ENCODE measurements at regions not wholly inside any gene's neighbourhood (a gene's known extent, or its start where the extent isn't known, plus 50 kb on each side); places are given as distances from the start of the nearest gene placed in this dataset.

DNA sequence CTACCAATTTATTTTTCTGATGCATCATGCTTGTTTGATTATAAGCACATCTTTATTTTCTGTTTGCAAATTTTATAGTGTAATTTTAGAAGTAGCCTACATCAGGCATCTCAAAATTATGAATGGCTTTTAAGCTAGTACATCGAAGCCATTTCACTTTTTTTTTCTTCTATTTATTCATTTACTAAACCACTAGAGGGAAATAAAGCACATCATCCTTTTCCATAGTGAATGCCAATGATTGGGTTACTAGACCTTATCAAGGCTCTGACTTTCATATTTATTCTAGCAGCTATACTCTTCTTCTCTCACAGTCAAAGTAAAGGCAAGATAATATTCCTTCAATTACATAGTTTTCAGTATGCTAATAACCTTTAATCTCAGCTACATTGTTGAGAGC, 736.4 kb upstream of the LRFN5 start:
- peak; percentile 6 for DNase-seq

DNA sequence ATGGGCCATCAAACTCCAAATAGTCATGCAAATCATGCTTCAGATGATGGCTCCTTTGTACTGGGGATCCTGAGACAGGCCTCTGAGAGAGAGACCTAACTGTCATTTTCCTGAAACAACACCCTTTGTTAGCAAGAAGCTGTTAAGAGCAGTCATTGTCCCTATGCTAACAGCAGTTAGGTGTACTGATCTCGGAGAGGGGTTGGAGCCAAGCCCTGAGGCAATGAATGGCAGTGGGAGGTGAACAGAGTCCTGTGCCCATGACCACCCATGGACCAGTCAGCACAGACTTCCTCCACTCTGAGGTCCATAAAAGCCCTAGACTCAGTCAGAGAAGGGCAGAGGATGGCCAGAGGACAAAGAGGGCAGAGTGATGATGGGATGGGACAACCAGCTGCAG, 747.6 kb upstream of the LRFN5 start:
- DNase-seq: no peak

DNA sequence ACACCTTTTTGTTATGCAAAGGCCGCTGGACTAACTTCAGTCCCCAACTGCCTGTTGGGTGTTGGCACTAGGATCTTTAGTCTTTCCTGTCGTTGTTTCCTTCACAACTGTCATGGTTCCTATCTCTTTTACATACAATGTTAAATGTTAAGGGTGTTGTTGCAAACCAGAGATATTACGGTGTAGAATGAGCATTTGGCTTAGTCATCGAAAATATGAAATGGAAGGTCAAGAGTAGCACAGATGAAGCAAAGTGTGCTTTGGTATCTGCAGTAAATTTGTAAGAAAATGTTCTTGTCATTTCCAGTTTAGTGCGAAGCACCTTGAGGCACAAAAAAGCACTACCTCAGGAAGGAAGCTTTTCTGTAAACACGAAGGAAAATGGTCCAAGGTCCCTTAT, 751.3 kb upstream of the LRFN5 start:
- no peak for DNase-seq

DNA sequence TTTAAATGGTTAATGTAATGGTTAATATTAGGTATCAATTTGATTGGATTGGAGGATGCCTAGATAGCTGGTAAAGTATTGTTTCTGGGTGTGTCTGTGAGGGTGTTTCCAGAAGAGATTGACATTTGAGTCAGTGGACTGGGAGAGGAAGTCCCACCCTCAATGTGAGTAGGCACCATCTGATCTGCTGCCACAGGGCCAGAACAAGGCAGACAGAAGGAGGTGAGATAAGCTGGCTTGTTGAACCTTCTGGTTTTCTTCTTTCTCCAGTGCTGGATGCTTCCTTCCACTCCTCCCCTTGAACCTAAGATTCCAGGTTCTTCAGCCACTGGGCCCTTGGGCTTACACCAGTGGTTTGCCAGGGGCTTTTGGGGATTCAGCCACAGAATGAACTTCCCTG, 756.5 kb upstream of the LRFN5 start:
- DNase-seq: no peak

DNA sequence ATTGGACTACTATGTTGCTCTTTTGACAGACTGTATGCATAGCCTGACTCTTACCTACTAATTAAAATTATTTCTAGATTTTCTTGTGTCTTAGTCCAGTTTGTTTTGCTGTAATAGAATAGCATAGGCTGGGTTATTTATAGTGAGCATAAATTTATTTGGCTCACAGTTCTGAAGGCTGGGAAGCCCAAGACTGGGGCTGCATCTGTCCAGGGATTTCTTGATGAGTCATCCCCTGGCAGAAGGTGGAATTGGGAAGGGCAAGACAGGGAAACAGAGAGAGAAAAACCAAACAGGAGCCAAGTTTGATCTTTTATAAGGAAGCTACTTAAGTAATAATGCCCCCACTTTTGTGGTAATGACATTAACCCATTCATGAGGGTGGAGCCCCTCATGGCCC, 759.2 kb upstream of the LRFN5 start:
- DNase-seq: no peak

DNA sequence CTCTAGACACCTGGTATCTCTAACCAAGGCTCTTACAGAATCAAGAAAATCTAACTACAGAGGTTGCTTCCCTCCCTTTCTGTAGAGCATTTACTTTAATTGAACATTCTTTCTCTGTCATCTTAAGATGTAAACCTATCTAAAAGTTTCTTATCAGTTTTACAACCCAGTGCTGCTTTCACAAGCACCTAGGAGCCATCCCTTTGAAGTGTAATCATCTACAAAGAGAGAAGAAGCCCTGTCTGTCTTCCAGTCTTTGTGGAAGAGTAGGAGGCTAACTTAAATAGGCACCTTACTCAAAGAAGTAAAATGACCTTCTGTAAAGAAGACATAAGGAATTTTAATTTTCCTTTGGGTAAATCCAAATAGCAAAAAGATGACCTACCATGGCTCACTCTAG, 763.9 kb upstream of the LRFN5 start:
- DNase-seq: no peak

DNA sequence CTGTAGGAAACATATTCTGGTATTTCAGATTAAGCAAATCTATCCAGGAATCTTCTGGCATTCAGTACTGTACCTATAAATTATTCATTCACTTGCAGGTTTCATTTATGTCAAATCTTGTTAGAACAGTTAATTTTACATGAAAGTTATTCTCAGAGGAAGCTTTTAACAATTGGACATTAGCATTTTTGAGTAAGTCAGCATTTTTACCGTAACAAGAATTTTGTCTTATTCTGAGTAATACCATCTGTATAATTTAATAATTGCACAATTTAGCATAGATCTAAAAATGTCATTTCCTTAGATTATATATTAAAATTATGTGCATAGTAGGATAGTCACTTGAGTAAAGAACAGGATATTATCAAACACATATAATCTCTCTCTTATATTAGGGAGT, 764.8 kb upstream of the LRFN5 start:
- DNase-seq: no peak

DNA sequence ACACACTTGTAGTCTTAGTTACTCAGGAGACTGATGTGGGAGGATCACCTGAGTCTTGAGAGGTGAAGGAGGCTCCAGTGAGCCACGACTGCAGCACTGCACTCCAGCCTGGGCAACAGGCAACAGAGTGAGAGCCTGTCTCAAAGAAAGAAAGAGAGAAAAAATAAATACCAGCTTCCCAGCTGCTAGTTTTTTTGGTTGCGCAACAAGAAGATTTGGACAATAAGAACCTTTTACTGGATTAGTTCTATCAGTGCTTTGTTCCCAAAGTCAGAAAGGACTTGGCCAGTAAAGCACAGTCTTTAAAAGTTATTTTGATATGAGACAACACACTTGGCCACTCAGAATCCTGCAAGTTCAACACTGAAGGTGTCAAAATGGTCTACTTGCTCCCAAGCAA, 768.1 kb upstream of the LRFN5 start:
- DNase-seq: no peak

DNA sequence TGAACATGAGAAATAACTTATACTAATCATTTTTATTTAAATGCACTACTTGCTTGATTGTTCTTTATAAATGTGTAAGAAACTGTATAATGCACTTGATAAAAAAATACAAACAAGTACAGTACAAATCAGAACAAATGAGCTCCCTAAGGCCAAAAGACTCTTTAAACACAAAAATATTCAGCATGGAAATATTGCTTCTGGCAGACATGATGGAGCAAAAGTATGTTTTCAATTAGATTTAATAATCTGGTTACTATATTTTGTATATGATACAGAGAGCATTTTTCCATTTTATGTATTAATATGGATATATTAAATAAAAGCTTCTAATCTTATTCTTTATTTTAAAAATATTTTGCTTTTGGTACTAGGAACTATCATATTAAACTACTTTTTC, 800.2 kb upstream of the LRFN5 start:
- DNase-seq: no peak

DNA sequence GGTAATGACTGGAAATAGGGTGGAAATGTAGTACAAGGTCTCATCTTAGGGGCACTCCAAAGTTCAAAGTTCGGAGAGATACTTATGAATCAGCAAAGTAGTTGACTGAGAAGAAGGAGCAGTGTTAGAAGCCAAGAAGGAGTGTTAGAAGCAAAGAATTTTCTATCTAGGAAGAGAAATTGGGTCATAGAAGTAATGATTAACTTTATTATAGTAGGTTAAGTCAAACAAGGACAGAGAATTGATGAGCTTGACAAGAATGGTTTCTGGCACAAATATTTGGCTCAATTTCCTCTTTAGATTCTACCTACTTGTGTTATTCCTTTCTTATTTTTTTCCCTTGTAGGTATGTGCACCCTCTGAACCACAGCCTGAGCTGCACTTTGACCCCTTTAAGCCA, 810.5 kb upstream of the LRFN5 start:
- DNase-seq: no peak

DNA sequence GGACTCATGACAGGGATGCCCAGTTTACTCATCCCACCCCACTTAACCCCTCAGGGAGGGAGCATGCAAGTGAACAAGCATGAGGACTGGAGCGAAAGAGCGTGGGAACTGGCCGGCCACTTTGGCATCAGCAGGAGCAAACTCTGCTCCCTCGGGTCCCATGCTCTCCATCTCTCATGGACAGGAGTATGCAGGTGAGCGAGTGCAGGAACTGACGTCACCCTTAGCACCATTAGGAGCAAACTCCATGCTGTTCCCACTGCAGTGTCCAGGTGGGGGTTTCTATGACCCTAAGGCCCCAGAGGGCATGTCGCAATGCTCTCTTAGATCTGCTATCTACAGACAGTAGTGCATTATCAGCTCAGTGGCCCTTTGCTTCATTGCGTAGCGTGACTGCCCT, 821.8 kb upstream of the LRFN5 start:
- no peak for DNase-seq

DNA sequence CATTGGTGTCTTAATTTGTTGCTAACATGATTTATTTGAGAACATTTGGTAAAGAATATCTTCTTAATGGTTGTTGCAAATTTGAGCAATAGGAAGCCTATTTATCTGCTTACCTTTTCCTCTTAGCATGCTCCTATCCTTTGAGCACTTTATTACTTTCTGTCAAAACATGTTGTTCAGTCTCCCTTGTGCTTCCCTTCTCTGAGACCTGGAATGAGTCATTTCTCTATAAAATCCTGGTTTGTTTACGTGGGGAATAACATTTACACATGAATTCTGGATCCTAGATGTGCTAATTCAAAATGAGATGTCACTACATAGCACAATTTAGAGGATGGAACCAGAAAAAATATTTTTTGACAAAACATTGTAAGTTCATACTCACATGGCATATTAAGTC, 844.0 kb upstream of the LRFN5 start:
- DNase-seq: no peak

DNA sequence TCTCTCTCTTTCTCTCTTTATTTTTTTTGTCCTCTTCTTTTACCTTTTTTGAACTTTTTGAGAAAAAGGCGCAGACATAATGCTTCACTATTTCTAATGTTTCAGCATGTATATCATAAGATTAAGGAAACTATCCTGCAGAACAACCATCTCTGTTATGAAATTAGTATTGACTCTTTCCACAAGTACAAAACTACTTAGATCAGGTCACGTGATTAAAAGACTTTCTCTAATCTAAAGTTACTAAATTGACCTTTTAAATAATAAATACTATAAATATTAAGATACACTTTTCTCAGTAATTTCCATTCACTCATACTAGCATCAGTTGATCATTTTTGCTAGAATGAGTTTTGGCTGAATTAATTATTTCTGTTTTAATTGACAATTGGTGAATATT, 844.5 kb upstream of the LRFN5 start:
- DNase-seq: no peak

DNA sequence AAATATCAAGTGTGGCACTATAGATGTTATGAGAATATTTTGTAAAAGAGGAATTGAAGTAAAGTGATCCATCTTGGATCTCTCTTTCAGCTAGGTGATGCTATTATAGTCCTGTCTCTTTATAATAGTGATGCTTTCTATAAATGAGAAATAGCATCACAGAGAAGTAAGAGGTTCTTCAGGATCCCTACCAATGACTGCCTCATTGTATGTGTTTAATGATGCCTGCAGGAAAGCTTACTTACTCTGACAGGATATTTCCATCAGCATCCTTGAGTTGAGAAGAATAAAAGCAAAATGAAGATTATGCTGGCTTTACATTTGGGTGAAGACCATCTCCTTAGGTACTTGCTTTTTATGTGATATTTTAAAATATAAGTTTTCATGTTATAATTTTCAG, 846.0 kb upstream of the LRFN5 start:
- no peak for DNase-seq

DNA sequence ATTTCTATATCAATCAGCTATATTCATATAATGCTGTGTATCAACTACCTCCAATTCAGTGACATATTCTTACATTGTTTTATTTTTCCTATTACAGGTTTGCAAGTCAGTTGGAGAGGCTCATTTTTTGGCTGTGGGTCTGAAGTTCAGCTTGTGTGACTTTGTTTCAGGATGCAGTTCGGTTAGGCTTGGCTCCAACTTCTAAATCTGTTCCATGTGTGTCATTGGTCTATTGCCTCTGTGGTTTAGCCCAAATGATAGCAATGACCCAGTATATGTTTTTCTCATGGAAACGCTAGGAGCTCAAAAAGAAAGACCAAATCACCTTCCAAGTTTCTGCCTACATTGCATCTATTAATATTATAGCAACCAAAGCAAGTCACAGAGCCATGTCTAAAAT, 848.6 kb upstream of the LRFN5 start:
- no peak for DNase-seq

DNA sequence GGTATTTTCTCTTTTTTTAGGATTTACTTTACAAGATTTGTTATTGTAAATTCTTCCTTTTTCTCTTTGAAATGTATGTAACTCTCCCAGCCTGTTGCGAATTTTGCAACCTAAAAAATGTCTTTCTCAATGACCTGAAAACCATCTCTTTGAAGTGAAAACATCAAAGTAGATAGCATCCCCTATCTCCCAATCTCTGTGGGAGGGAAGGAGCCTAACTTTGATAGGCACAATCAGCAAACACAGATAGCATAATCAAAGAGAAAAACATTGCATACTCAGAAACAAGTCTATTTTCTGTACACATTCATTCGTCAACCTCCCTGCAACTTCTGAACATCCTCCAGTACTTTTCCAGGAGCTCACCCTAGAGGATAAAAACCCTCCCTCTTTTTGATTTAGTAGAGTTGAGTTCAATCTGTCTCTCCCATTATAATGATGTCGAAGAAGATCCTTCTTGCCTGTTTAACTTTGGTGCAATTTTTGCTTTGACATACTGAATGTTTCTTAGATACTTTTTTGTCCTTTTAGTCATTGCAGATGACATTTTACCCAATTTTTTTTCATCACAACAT, 849.2 kb upstream of the LRFN5 start:
- no peak for DNase-seq

DNA sequence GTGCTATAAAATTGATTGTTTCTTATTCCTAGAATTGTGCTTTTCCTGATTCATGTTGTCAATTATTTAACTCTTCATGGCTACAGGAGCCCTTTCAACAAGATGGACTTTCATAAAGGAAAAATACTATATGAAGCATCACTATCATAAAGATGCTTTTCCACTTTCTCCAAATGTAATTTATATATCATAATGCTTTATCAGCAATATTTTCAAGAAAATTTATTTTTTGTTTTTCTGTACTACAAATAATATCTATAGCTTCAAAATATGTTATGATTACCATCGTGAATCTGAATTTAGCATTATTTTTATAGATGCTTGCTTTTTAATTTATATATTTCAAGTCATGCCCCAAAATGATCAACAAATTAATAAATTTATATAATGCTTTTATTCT, 873.5 kb upstream of the LRFN5 start:
- DNase-seq: no peak

DNA sequence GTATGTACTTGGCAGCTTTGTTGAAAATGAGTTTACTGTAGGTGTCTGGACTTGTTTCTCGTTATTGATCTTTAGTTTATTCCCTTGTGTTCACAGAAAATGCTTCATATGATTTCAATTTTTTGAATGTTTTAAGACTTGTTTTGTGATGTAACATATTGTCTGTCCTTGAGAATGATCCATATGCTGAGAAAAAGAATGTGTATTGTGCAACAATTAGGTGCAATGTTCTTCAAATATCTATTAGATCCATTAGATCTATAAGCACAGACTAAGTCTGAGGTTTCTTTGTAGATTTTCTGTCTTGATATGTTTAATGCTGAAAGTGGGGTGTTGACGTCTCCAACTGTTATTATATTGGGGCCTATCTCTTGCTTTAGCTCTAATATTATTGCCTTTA, 879.6 kb upstream of the LRFN5 start:
- no peak for DNase-seq

DNA sequence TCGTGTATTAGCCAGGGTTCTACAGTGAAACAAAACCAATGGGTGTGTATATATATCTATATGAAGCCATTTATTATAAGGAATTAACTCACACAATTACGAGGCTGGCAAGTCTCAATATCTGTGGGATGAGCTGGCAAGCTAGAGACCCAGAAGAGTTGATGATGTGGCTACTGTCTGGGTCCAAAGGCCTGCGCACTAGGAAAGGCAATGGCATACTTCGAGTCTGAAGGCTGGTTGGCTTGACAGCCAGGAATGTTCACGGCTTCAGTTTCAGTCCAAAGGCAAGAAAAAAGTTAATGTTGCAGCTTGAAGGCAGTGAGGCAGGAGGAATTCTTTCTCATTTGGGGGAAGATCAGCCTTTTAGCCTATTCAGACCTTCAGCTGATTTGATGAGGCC, 893.3 kb upstream of the LRFN5 start:
- no peak for DNase-seq

DNA sequence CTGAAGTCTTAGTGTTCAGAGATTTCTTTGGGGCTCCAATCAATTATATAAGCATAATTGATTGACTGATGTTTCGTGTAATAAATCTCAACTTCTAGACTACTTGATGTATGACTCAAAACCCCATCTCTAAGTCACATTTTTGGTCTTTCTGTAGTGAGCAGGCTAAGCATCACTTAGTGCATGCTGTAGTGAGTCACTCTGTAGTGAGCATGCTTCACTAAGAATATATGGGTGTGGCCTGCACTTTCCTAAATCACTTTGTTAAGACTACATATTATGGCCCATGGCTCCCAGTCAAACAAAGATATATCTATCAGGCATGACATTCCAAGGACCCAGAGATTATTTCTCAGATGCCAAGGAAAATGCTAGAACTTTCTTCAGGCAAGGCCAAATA, 909.4 kb upstream of the LRFN5 start:
- no peak for DNase-seq

DNA sequence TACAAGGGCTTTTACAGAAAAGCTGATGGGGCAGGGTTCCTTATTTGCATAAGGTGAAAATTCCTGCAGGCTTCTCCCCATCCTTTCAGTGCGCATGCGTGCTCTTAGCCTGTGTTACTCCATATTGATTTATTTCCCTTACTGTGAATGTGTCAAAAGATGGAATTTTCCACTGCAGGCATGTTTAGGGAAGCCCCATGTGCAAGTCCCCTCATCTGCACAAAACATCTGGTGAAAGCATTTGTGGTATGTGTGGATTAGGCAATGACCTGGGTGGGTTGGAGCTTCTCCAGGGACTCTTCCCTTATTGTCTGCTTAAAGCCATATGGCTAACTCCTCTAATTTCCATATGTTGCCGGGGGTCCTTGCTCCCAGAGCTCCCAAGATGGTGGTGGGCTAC, 912.7 kb upstream of the LRFN5 start:
- no peak for DNase-seq

DNA sequence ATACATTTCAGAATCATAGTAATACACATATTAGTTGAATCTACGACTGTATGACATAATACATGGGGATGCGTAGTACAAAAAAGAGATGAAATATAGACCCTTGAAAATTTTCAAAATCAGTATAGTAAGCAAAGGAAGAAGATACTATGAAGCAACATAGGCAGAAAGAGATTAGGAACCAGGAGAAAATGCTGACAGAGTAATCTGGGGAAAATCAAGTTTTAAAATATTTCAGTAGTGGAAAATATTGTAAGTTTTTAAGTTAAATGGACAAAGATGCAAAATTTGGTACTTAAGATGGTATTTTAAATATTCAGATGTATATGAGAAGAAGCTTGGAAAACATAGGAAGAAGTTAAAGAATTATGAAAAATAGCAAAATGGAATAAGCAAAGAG, 915.6 kb upstream of the LRFN5 start:
- no peak for DNase-seq

DNA sequence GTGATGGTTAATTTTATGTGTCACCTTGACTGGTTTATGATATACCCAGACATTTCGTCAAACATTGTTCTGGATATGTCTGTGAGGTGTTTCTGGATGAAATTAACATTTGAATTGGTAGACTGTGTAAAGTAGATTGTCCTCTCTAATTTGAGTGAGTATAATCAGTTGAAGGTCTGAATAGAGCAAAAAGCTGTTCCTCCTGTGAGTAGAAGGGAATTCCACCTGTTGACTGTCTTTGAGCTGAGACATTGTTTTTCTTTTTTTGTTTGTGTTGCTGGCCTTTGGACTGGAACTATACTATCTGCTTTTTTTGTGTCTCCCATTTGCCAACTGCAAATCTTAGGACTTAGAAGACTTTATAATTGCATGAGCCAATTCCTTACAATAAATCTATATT, 920.9 kb upstream of the LRFN5 start:
- DNase-seq: no peak

DNA sequence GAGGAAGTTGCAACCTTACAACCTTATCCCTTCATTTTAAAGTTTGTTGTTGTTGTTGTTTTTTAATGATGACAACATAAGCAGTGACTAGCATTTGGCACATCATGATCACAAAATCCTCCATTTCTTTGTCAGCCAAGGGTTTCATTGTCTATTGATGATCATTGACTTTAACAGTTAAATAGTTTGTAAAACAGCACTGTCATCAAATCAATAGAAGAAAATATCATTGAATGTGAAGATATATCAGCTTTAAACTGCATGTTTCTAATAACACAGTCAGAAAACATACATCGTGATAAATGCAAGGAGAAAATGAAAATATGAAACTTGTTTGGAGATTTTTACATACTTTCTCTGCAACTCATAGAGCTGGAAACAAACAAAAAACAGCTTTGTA, 922.3 kb upstream of the LRFN5 start:
- DNase-seq: no peak

DNA sequence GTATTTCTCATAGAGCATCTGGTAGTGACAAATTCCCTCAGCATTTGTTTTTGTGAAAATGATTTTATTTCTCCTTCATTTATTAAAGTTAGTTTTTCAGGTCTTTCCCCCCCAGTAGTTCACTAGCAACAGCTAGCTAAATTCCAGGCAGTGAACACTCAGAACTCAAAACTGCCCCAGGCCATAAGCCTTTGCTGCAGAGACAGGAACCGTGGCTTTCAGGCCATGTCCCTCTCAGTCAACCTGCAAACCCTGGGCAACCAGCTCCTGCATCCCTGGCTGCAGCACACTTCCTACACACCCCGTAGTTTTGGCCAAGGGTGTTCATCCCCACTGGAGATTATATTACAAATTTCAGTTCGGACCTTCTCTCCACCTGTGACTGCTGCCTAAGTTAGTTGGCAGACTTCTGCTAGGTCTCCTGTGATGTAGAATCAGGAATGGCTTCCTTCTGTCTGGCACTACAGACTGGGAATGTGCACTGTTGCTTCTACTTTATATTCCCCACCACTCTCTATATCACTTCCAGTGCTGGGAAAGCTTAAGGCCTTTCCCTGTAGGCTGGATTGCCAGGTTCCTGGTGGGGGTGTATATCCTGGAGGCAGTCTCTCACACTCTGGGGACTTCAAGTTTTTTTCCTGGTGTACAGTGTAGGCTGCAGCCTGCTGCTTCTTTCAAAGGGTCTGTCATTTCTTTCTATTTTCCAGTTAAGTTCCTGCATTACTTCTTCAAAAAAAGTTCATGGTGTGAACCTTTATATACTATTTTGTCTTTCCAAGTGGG, 924.4 kb upstream of the LRFN5 start:
- DNase-seq: no peak
